ENCODE measurements at regions not wholly inside any gene's neighbourhood (a gene's known extent, or its start where the extent isn't known, plus 50 kb on each side); places are given as distances from the start of the nearest gene placed in this dataset.
A peak's percentile ranks its signal among the peaks of the same experiment; 100 is the strongest.

GRCh38 chr12:24071842-24072241 is 122.4 kb upstream of the SOX5 start:
- POLR2A ChIA-PET: no interaction called here
- CTCF ChIA-PET: interaction anchor here (0.8 kb wide), 1 partner anchor 1524 kb away, joined by 3 read pairs; no protein-coding TSS in a partner anchor
- no peak for DNase-seq (ENCODE audit: extremely low spot score)
- TF ChIP-seq SUZ12 (IDR thresholded peaks at IDR 0.05) (no peak), FOXM1 (IDR thresholded peaks at IDR 0.05; ENCODE audit: borderline replicate concordance) (no peak)

GRCh38 chr12:24069532-24070395 is 120.3 kb upstream of the SOX5 start:
- DNase-seq (ENCODE audit: extremely low spot score): peak; percentile 68
- CTCF ChIA-PET: interaction anchor here (0.7 kb wide), 1 partner anchor 61 kb away, joined by 3 read pairs; no protein-coding TSS in a partner anchor
- POLR2A ChIA-PET: interaction anchor here (0.7 kb wide), 1 partner anchor 57 kb away, joined by 4 read pairs; no protein-coding TSS in a partner anchor

GRCh38 chr12:24066865-24067264 is 117.4 kb upstream of the SOX5 start:
- no peak for TF ChIP-seq ELF4 (IDR thresholded peaks at IDR 0.05)
- peak; percentile 88 for TF ChIP-seq PKNOX1 (IDR thresholded peaks at IDR 0.05)
- TF ChIP-seq CTBP1 (IDR thresholded peaks at IDR 0.05; ENCODE audit: borderline replicate concordance): no peak
- DNase-seq (ENCODE audit: extremely low spot score): no peak
- CTCF ChIA-PET: no interaction called here
- POLR2A ChIA-PET: no interaction called here

More at GRCh38 chr12:24069532-24070395, 120.3 kb upstream of the SOX5 start:
- TF ChIP-seq L3MBTL2 (conservative IDR thresholded peaks at IDR 0.05) (peak; percentile 51), PKNOX1 (IDR thresholded peaks at IDR 0.05) (peak; percentile 64), NFRKB (IDR thresholded peaks at IDR 0.05) (no peak)

DNA sequence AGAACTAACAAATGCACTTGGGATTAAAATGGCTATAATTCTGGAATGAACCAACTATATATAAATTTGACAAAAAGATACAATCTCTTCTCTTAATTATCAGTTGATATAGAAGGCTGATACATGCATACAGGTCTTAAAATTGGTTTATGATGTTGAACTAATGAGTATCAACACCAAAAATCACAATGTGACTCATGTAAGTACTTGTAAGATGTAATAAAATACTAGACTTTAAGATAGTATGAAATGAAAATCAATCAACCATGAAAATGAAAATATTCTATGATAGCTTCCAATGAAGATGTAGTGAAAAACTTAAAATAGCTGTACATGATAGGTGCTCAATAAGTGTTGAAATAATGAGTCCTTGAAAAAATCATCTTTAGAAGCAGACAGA is 116.6 kb upstream of the SOX5 start:
- no peak for DNase-seq (ENCODE audit: extremely low spot score)
- ChIA-PET CTCF (no interaction called here), POLR2A (interaction anchor here (1.2 kb wide), 1 partner anchor 9 kb away, joined by 3 read pairs; no protein-coding TSS in a partner anchor)
- TF ChIP-seq SUZ12 (IDR thresholded peaks at IDR 0.05) (no peak), PKNOX1 (IDR thresholded peaks at IDR 0.05) (no peak), TARDBP (IDR thresholded peaks at IDR 0.05) (no peak), ELF4 (IDR thresholded peaks at IDR 0.05) (no peak), BHLHE40 (IDR thresholded peaks at IDR 0.05; ENCODE audit: borderline replicate concordance) (no peak), FOXA1 (IDR thresholded peaks at IDR 0.05) (no peak), FOXM1 (IDR thresholded peaks at IDR 0.05; ENCODE audit: borderline replicate concordance) (no peak), CTBP1 (IDR thresholded peaks at IDR 0.05; ENCODE audit: borderline replicate concordance) (no peak), FOXK2 (IDR thresholded peaks at IDR 0.05) (no peak), LEF1 (IDR thresholded peaks at IDR 0.05; ENCODE audit: borderline replicate concordance) (no peak), NFRKB (IDR thresholded peaks at IDR 0.05) (no peak), ZNF384 (IDR thresholded peaks at IDR 0.05) (no peak)

GRCh38 chr12:24062642-24063245 is 113.3 kb upstream of the SOX5 start:
- TF ChIP-seq CTBP1 (IDR thresholded peaks at IDR 0.05; ENCODE audit: borderline replicate concordance): no peak
- TF ChIP-seq FOXM1 (IDR thresholded peaks at IDR 0.05; ENCODE audit: borderline replicate concordance): no peak
- no peak for TF ChIP-seq BHLHE40 (IDR thresholded peaks at IDR 0.05; ENCODE audit: borderline replicate concordance)
- no peak for TF ChIP-seq FOXA1 (IDR thresholded peaks at IDR 0.05)
- TF ChIP-seq NFRKB (IDR thresholded peaks at IDR 0.05): no peak
- TF ChIP-seq SP1 (IDR thresholded peaks at IDR 0.05): no peak
- DNase-seq (ENCODE audit: extremely low spot score): no peak
- POLR2A ChIA-PET: no interaction called here
- CTCF ChIA-PET: no interaction called here

DNA sequence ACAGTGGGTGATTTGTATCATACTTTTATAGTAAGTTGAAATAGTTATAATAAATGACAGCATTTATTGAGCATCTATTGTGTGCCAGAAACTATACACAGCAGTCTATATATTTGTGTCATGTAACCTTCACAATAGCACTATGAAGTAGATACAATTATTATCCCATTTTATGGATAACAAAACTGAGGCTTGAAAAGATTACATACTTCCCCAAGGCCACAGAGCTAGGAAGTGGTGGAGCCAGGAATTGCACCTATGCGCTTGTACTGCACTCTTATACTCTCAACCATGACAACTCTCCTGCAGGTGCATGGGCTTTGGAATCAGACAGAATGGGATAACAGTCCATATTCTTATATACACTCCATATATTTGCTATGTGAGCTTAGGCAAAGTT is 110.6 kb upstream of the SOX5 start:
- TF ChIP-seq SP1 (IDR thresholded peaks at IDR 0.05): no peak
- no peak for TF ChIP-seq HDGF (IDR thresholded peaks at IDR 0.05; ENCODE audit: borderline replicate concordance)
- no peak for TF ChIP-seq CTBP1 (IDR thresholded peaks at IDR 0.05; ENCODE audit: borderline replicate concordance)
- ChIA-PET POLR2A (no interaction called here), CTCF (no interaction called here)
- no peak for DNase-seq (ENCODE audit: extremely low spot score)

DNA sequence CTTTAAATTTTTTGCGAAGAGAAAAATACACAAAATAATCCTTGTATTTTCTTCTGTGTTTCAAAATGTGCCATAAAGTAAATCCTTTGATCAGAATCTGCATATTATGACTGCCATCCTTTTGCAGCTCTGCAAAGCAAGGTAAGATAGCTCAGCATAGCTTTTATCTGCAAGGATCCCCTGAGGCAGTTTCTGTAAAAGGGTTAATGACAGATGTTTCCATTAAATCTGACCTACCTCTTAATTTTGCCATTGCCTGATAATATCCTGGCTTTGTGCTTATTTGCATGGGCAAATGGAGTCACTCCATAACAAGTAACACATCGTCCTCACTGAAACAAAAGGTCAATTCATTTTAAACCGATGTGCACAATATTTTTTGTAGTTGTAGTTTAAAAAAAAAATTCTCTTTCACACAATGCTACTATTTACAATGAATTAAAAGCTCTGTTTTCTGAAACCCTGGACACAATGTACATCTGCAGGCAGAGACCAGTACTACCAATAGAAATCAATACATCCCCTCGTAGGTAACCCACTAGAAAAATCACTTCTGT is 108.5 kb upstream of the SOX5 start:
- no peak for DNase-seq (ENCODE audit: extremely low spot score)
- POLR2A ChIA-PET: no interaction called here
- CTCF ChIA-PET: interaction anchor here (0.6 kb wide), 1 partner anchor 109 kb away, joined by 3 read pairs; the partner anchor contains the start of gene SOX5
- TF ChIP-seq L3MBTL2 (conservative IDR thresholded peaks at IDR 0.05) (no peak), ZNF384 (IDR thresholded peaks at IDR 0.05) (no peak)
